NCI-H345 (cell line): ENCODE measurements at regions not wholly inside any gene's neighbourhood (a gene's known extent, or its start where the extent isn't known, plus 50 kb on each side); places are given as distances from the start of the nearest gene placed in this dataset.

Experiments
- DNase-seq: peaks from one replicate; lab custom pipeline; 2025; lab: John Stamatoyannopoulos, UW

- no peak for DNase-seq
Measured at GRCh38 chr11:19472679-19473078, 231.9 kb upstream of the E2F8 start.

GRCh38 chr11:19467904-19468303 is 227.2 kb upstream of the E2F8 start:
- no peak for DNase-seq

- DNase-seq = peak; percentile 39
Measured at GRCh38 chr11:19466314-19466713, 225.6 kb upstream of the E2F8 start.

- no peak for DNase-seq
Measured at GRCh38 chr11:19463976-19464375, 223.2 kb upstream of the E2F8 start.

GRCh38 chr11:19460718-19461405 is 220.1 kb upstream of the E2F8 start:
- peak; percentile 2 for DNase-seq

- no peak for DNase-seq
Measured at GRCh38 chr11:19459240-19459639, 218.5 kb upstream of the E2F8 start.

GRCh38 chr11:19458721-19459120 is 218.0 kb upstream of the E2F8 start:
- DNase-seq = peak; percentile 20

- DNase-seq = no peak
Measured at GRCh38 chr11:19458231-19458630, 217.5 kb upstream of the E2F8 start.

GRCh38 chr11:19455731-19456130 is 215.0 kb upstream of the E2F8 start:
- DNase-seq = no peak

GRCh38 chr11:19453651-19454257 is 213.0 kb upstream of the E2F8 start:
- DNase-seq = no peak

GRCh38 chr11:19451609-19452008 is 210.9 kb upstream of the E2F8 start:
- no peak for DNase-seq

GRCh38 chr11:19450282-19450681 is 209.5 kb upstream of the E2F8 start:
- no peak for DNase-seq

GRCh38 chr11:19448651-19449050 is 207.9 kb upstream of the E2F8 start:
- no peak for DNase-seq

- DNase-seq = no peak
Measured at GRCh38 chr11:19447150-19447566, 206.4 kb upstream of the E2F8 start.

- DNase-seq = no peak
Measured at GRCh38 chr11:19445771-19446170, 205.0 kb upstream of the E2F8 start.

- no peak for DNase-seq
Measured at GRCh38 chr11:19444231-19444630, 203.5 kb upstream of the E2F8 start.

- no peak for DNase-seq
Measured at GRCh38 chr11:19442554-19442910, 201.8 kb upstream of the E2F8 start.

- no peak for DNase-seq
Measured at GRCh38 chr11:19441752-19442553, 201.2 kb upstream of the E2F8 start.

- DNase-seq = no peak
Measured at GRCh38 chr11:19441288-19441687, 200.5 kb upstream of the E2F8 start.

GRCh38 chr11:19437760-19438159 is 197.0 kb upstream of the E2F8 start:
- DNase-seq = no peak

GRCh38 chr11:19436932-19437331 is 196.2 kb upstream of the E2F8 start:
- no peak for DNase-seq

GRCh38 chr11:19435306-19435989 is 194.7 kb upstream of the E2F8 start:
- no peak for DNase-seq

GRCh38 chr11:19433791-19434190 is 193.0 kb upstream of the E2F8 start:
- no peak for DNase-seq
